Testis (tissue), 2 donors: ENCODE measurements at regions not wholly inside any gene's neighbourhood (a gene's known extent, or its start where the extent isn't known, plus 50 kb on each side); places are given as distances from the start of the nearest gene placed in this dataset.

Source experiments
- DNase-seq: peaks from one replicate; pipeline ENCODE4 v3.0.0-alpha.2; 2019
- H3K27ac ChIP-seq, 2 donors: fragments of 200-600 bp; sonication (generic); one replicate each; pipeline ENCODE4 v1.5.1; 2019
- H3K27me3 ChIP-seq: fragments of 200-600 bp; sonication (generic); one replicate; pipeline ENCODE4 v1.5.1; 2019
- H3K36me3 ChIP-seq: fragments of 200-600 bp; sonication (generic); one replicate; pipeline ENCODE4 v1.5.1; 2017; ENCODE audit warnings: low read depth; ENCODE audit errors: missing control alignments
- H3K4me1 ChIP-seq: fragments of 200-600 bp; sonication (generic); one replicate; pipeline ENCODE4 v1.5.1; 2019
- H3K4me3 ChIP-seq, 2 donors: fragments of 200-600 bp; sonication (generic); one replicate each; pipeline ENCODE4 v1.5.1; 2017 to 2019
- H3K9me3 ChIP-seq: fragments of 200-600 bp; sonication (generic); one replicate; pipeline ENCODE4 v1.5.1; 2017
- CTCF ChIP-seq, 3 experiments: fragments of 450-650 bp in 2 of 3; fragments of 200-600 bp in 1 of 3; sonication (generic) in 1 of 3; IDR thresholded peaks; one replicate each; pipeline ENCODE4 v1.5.1; 2016 to 2019; ENCODE audit warnings: antibody characterized with exemption in 3 of 3, mild to moderate bottlenecking in 2 of 3, moderate library complexity in 1 of 3
- POLR2A ChIP-seq: fragments of 450-650 bp; IDR thresholded peaks from one replicate; pipeline ENCODE4 v1.6.1; 2017; ENCODE audit warnings: antibody characterized with exemption, mild to moderate bottlenecking, moderate library complexity
- WGBS, 2 donors: methylation state at CpG; one replicate each; pipeline ENCODE4 v1.1.5; 2018; 5-methylcytosine and 5-hydroxymethylcytosine counted together
- intact Hi-C: fragments of 100-400 bp; cut with DNase I; formaldehyde crosslinking; loops from one replicate; pipeline ENCODE4 v1.15.1; 2023; ENCODE audit warnings: low total_unique reads

- DNase-seq = no peak
- no peaks in the 10 kb centered on the region for H3K4me1 ChIP-seq
- no peak overlapping the region for H3K27ac ChIP-seq
- intact Hi-C loops = no loop called here
- H3K36me3 ChIP-seq = no peaks in the 10 kb centered on the region
- H3K9me3 ChIP-seq = no peaks in the 10 kb centered on the region
- no peak for TF ChIP-seq POLR2A
- TF ChIP-seq CTCF (IDR thresholded peaks at IDR 0.05) = no peak
- H3K27me3 ChIP-seq = no peaks in the 10 kb centered on the region
- H3K4me3 ChIP-seq = no peak overlapping the region
Observed at GRCh38 chr1:58861506-58861905, 77.7 kb upstream of the JUN start.

GRCh38 chr1:58862728-58863385, 79.0 kb upstream of the JUN start:
- Histone ChIP-seq H3K36me3 (no peaks in the 10 kb centered on the region), H3K27me3 (no peaks in the 10 kb centered on the region), H3K9me3 (no peaks in the 10 kb centered on the region), H3K4me3 (no peak overlapping the region), H3K27ac (no peak overlapping the region), H3K4me1 (no peaks in the 10 kb centered on the region)
- 88 to 100% methylated on average over 1 of the region's 1 CpG for WGBS, 2 donors
- no peak for DNase-seq
- intact Hi-C loops = no loop called here
- no peak for TF ChIP-seq CTCF (IDR thresholded peaks at IDR 0.05)
- TF ChIP-seq POLR2A = no peak

GRCh38 chr1:58864654-58865053, 80.8 kb upstream of the JUN start:
- H3K27ac ChIP-seq = no peak overlapping the region
- no peaks in the 10 kb centered on the region for H3K27me3 ChIP-seq
- no peaks in the 10 kb centered on the region for H3K9me3 ChIP-seq
- TF ChIP-seq CTCF (IDR thresholded peaks at IDR 0.05) = no peak
- TF ChIP-seq POLR2A = no peak
- WGBS, 2 donors = 88 to 100% methylated on average over 2 of the region's 2 CpGs
- no peak for DNase-seq
- intact Hi-C loops = no loop called here
- H3K36me3 ChIP-seq = no peaks in the 10 kb centered on the region
- H3K4me3 ChIP-seq = no peak overlapping the region
- H3K4me1 ChIP-seq = no peaks in the 10 kb centered on the region

- WGBS, 2 donors = 88 to 95% methylated on average over 2 of the region's 2 CpGs
- no peaks in the 10 kb centered on the region for H3K4me1 ChIP-seq
- H3K36me3 ChIP-seq = no peaks in the 10 kb centered on the region
- H3K4me3 ChIP-seq = no peak overlapping the region
- H3K9me3 ChIP-seq = no peaks in the 10 kb centered on the region
- TF ChIP-seq CTCF (IDR thresholded peaks at IDR 0.05) (no peak), POLR2A (no peak)
- no peak overlapping the region for H3K27ac ChIP-seq
- intact Hi-C loops = no loop called here
- DNase-seq = no peak
- no peaks in the 10 kb centered on the region for H3K27me3 ChIP-seq
Observed at GRCh38 chr1:58866578-58866977, 82.7 kb upstream of the JUN start.

- no peaks in the 10 kb centered on the region for H3K36me3 ChIP-seq
- H3K27me3 ChIP-seq = no peaks in the 10 kb centered on the region
- H3K9me3 ChIP-seq = no peaks in the 10 kb centered on the region
- intact Hi-C loops = no loop called here
- no peak overlapping the region for H3K27ac ChIP-seq
- peaks cover 3% of the 10 kb centered on the region for H3K4me1 ChIP-seq
- TF ChIP-seq POLR2A (no peak), CTCF (IDR thresholded peaks at IDR 0.05) (no peak)
- no peak overlapping the region for H3K4me3 ChIP-seq
- no peak for DNase-seq
- 92 to 98% methylated on average over 3 of the region's 3 CpGs for WGBS, 2 donors
Observed at GRCh38 chr1:58869638-58870297, 85.9 kb upstream of the JUN start.
